ENCODE measurements at regions not wholly inside any gene's neighbourhood (a gene's known extent, or its start where the extent isn't known, plus 50 kb on each side); places are given as distances from the start of the nearest gene placed in this dataset.

- no peak for DNase-seq
These were observed 369.2 kb upstream of the MCTP2 start for GRCh38 chr15:93861956-93862741.

GRCh38 chr15:93861413-93861812, 369.9 kb upstream of the MCTP2 start:
- DNase-seq: no peak

- no peak for DNase-seq
These were observed 370.7 kb upstream of the MCTP2 start for GRCh38 chr15:93860701-93861100.

GRCh38 chr15:93859176-93859575, 372.2 kb upstream of the MCTP2 start:
- DNase-seq: no peak

- DNase-seq: no peak
These were observed 376.1 kb upstream of the MCTP2 start for GRCh38 chr15:93855181-93855826.

- DNase-seq: no peak
These were observed 377.3 kb upstream of the MCTP2 start for GRCh38 chr15:93854088-93854487.

GRCh38 chr15:93852761-93853160, 378.6 kb upstream of the MCTP2 start:
- no peak for DNase-seq

GRCh38 chr15:93848490-93848889, 382.9 kb upstream of the MCTP2 start:
- DNase-seq: no peak

GRCh38 chr15:93848076-93848475, 383.3 kb upstream of the MCTP2 start:
- DNase-seq: no peak

- no peak for DNase-seq
These were observed 385.2 kb upstream of the MCTP2 start for GRCh38 chr15:93846148-93846547.

GRCh38 chr15:93837450-93837849, 393.9 kb upstream of the MCTP2 start:
- no peak for DNase-seq

GRCh38 chr15:93835344-93835743, 396.0 kb upstream of the MCTP2 start:
- no peak for DNase-seq

GRCh38 chr15:93831641-93832040, 399.7 kb upstream of the MCTP2 start:
- DNase-seq: no peak

GRCh38 chr15:93830221-93831080, 400.9 kb upstream of the MCTP2 start:
- DNase-seq: no peak

- no peak for DNase-seq
These were observed 402.1 kb upstream of the MCTP2 start for GRCh38 chr15:93829115-93829870.

- DNase-seq: peak; percentile 73
These were observed 404.6 kb upstream of the MCTP2 start for GRCh38 chr15:93826790-93827189.

GRCh38 chr15:93826293-93826692, 405.1 kb upstream of the MCTP2 start:
- DNase-seq: no peak

- no peak for DNase-seq
These were observed 405.7 kb upstream of the MCTP2 start for GRCh38 chr15:93825682-93826081.

- DNase-seq: peak; percentile 63
These were observed 407.1 kb upstream of the MCTP2 start for GRCh38 chr15:93823971-93824913.

GRCh38 chr15:93820566-93820965, 410.8 kb upstream of the MCTP2 start:
- DNase-seq: no peak

- DNase-seq: peak; percentile 62
These were observed 411.5 kb upstream of the MCTP2 start for GRCh38 chr15:93819826-93820225.

- no peak for DNase-seq
These were observed 414.5 kb upstream of the MCTP2 start for GRCh38 chr15:93816815-93817214.
